ENCODE measurements at regions not wholly inside any gene's neighbourhood (a gene's known extent, or its start where the extent isn't known, plus 50 kb on each side); places are given as distances from the start of the nearest gene placed in this dataset.

DNA sequence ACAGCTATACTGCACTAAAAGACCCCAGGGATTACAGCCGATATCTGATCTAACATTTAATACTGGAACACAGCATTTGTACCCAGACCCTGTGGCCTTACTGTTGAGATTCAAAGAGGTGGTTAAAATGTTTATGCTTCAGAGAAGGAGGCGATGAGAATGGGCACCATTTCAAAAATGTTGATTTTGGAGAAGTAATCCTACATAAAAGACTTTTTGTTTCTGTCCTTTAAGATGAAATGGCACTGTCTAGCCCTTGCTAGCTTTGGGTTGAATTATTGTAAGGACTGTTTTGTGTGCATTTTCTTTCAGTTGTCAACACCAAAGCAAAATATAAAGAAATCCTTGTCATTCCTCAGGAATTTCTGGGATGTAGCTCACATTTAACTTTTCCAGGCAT, 288.5 kb upstream of the ANKH start:
- TF ChIP-seq, protein P1, sequence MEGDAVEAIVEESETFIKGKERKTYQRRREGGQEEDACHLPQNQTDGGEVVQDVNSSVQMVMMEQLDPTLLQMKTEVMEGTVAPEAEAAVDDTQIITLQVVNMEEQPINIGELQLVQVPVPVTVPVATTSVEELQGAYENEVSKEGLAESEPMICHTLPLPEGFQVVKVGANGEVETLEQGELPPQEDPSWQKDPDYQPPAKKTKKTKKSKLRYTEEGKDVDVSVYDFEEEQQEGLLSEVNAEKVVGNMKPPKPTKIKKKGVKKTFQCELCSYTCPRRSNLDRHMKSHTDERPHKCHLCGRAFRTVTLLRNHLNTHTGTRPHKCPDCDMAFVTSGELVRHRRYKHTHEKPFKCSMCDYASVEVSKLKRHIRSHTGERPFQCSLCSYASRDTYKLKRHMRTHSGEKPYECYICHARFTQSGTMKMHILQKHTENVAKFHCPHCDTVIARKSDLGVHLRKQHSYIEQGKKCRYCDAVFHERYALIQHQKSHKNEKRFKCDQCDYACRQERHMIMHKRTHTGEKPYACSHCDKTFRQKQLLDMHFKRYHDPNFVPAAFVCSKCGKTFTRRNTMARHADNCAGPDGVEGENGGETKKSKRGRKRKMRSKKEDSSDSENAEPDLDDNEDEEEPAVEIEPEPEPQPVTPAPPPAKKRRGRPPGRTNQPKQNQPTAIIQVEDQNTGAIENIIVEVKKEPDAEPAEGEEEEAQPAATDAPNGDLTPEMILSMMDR (IDR thresholded peaks at IDR 0.05): no peak
- TF ChIP-seq POLR2A (IDR thresholded peaks at IDR 0.05): no peak

All from testis (tissue), 2 donors.